ENCODE measurements at regions not wholly inside any gene's neighbourhood (a gene's known extent, or its start where the extent isn't known, plus 50 kb on each side); places are given as distances from the start of the nearest gene placed in this dataset.

DNA sequence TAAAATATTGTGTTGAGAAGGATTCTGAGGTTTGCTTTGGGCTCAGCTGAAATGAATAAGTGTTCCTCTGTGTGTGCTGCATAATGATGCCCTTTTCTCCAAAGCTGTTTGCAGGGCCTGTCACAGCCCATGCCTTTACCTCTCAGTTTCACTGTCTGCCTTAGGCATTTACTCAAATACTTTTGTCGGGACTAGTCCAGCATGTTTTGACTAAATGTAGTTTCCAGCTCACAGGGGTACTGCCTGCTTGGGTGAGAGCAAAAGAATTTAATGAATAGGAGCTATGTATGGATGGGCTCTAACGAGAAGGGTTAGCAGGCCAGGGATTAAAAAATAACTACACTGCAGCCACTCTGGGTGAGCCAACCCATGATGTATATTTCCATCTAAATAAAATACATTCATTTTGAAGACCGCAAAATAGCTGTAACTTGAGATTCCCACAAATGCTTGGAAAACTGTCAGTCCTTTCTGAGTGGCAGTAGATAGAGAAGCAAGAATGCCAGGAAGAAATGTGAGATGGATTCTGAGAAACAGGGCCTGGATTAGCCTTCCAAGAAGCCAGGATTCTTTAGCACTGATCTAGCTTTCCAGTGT is 549.2 kb upstream of the TBL1XR1 start:
- TF ChIP-seq CTCF (IDR thresholded peaks at IDR 0.05 in 4 of 5, conservative IDR thresholded peaks at IDR 0.05 in 1 of 5) (no peak), POLR2A (IDR thresholded peaks at IDR 0.05) (no peak)
